Mammary epithelial cell (primary cell): ENCODE measurements at regions not wholly inside any gene's neighbourhood (a gene's known extent, or its start where the extent isn't known, plus 50 kb on each side); places are given as distances from the start of the nearest gene placed in this dataset.

Experiments used
- EZH2 ChIP-seq: IDR thresholded peaks from 2 replicates; pipeline ENCODE4 v1.6.1; 2012; ENCODE audit warnings: low read length, inconsistent platforms, borderline replicate concordance
- TF ChIP-seq, protein P1 (sequence below), 2 donors: IDR thresholded peaks in 1 of 2; conservative IDR thresholded peaks in 1 of 2; 2 replicates each; pipeline ENCODE4 v1.5.1; 2011 to 2012; ENCODE audit warnings: inconsistent platforms in 2 of 2, low read length in 2 of 2, mild to moderate bottlenecking in 2 of 2, control low read depth in 1 of 2, low read depth in 1 of 2; ENCODE audit not compliant: insufficient read depth in 1 of 2; ENCODE audit errors: extremely low read depth in 1 of 2

DNA sequence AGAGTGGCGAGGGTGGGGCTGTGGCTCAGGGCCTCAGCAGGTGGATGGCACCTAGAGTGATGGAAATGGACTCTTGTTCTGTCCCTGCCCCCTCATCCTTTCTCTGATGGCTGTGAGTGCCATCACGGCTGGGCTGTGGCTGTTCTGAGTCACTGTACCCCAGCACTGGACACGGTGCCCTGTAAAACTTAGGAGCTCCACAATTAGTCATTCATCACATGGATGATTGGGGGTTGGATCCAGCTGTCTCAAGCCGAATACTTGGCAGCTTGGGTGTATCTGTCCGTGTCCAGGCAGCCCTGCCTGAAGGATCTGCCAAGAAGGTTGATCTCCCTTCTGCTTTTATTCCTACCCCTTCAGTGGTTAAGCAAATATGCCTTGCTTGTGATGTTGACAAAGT lies 295.5 kb upstream of the EEF2KMT start:
- TF ChIP-seq, protein P1, sequence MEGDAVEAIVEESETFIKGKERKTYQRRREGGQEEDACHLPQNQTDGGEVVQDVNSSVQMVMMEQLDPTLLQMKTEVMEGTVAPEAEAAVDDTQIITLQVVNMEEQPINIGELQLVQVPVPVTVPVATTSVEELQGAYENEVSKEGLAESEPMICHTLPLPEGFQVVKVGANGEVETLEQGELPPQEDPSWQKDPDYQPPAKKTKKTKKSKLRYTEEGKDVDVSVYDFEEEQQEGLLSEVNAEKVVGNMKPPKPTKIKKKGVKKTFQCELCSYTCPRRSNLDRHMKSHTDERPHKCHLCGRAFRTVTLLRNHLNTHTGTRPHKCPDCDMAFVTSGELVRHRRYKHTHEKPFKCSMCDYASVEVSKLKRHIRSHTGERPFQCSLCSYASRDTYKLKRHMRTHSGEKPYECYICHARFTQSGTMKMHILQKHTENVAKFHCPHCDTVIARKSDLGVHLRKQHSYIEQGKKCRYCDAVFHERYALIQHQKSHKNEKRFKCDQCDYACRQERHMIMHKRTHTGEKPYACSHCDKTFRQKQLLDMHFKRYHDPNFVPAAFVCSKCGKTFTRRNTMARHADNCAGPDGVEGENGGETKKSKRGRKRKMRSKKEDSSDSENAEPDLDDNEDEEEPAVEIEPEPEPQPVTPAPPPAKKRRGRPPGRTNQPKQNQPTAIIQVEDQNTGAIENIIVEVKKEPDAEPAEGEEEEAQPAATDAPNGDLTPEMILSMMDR (conservative IDR thresholded peaks at IDR 0.05 in 1 of 2, IDR thresholded peaks at IDR 0.05 in 1 of 2; ENCODE audit: extremely low read depth in 1 of 2, insufficient read depth in 1 of 2, low read depth in 1 of 2, low read length in 2 of 2): no peak
- TF ChIP-seq EZH2: no peak
